CD4-positive, CD25-positive, alpha-beta regulatory T cell (primary cell): ENCODE measurements at regions not wholly inside any gene's neighbourhood (a gene's known extent, or its start where the extent isn't known, plus 50 kb on each side); places are given as distances from the start of the nearest gene placed in this dataset.
"Not testable (repeated sequence)": the region's sequence is repeated elsewhere in the genome, so short reads cannot be mapped to it uniquely, and the experiment has no call there.

Experiments used
- ATAC-seq, 2 donors: fragments of 150-1000 bp; cut with Tn5 transposase; one replicate each; pipeline ENCODE4 v1.10.0; 2021; ENCODE audit warnings: low read depth in 2 of 2, moderate number of reproducible peaks in 2 of 2, moderate library complexity in 1 of 2
- DNase-seq, 3 donors: peaks; one replicate each; pipeline versions ENCODE4 v3.0.0 to v3.0.0-alpha.2; 2012 to 2022; ENCODE audit warnings: mixed read lengths in 1 of 3
- H3K27ac ChIP-seq: one replicate; pipeline ENCODE4 v1.7.0; 2013; ENCODE audit warnings: mild to moderate bottlenecking, low read length; ENCODE audit not compliant: insufficient read depth, poor library complexity, severe bottlenecking
- H3K27me3 ChIP-seq: one replicate; pipeline ENCODE4 v1.7.0; 2013; ENCODE audit warnings: low read length; ENCODE audit not compliant: control insufficient read depth, insufficient read depth
- H3K36me3 ChIP-seq: one replicate; pipeline ENCODE4 v1.7.0; 2013; ENCODE audit warnings: mild to moderate bottlenecking, low read length, moderate library complexity; ENCODE audit not compliant: control insufficient read depth, insufficient read depth
- H3K4me1 ChIP-seq: 2 replicates; pipeline ENCODE4 v1.7.0; 2013; ENCODE audit warnings: mild to moderate bottlenecking, low read length; ENCODE audit not compliant: insufficient read depth, control insufficient read depth, poor library complexity, severe bottlenecking
- H3K4me3 ChIP-seq: one replicate; pipeline ENCODE4 v1.7.0; 2013; ENCODE audit warnings: low read depth, mild to moderate bottlenecking, low read length, moderate library complexity
- H3K9me3 ChIP-seq, 2 experiments: 1 replicate in 1 of 2; 2 replicates in 1 of 2; pipeline ENCODE4 v1.7.0; 2013; ENCODE audit warnings: low read length in 2 of 2, mild to moderate bottlenecking in 1 of 2, moderate library complexity in 1 of 2; ENCODE audit not compliant: control insufficient read depth in 2 of 2
- H3K27ac Mint-ChIP-seq, 3 donors: one replicate each; pipeline ENCODE4 v1.8.0; 2020 to 2022; ENCODE audit warnings: mild to moderate bottlenecking in 3 of 3, mixed read lengths in 3 of 3, moderate library complexity in 2 of 3
- H3K27me3 Mint-ChIP-seq: one replicate; pipeline ENCODE4 v1.8.0; 2022; ENCODE audit warnings: mild to moderate bottlenecking, mixed read lengths
- H3K36me3 Mint-ChIP-seq: one replicate; pipeline ENCODE4 v1.8.0; 2020; ENCODE audit warnings: mixed read lengths
- H3K4me1 Mint-ChIP-seq, 4 donors: one replicate each; pipeline ENCODE4 v1.8.0; 2020 to 2022; ENCODE audit warnings: mixed read lengths in 4 of 4, mild to moderate bottlenecking in 1 of 4
- H3K4me3 Mint-ChIP-seq, 4 donors: one replicate each; pipeline ENCODE4 v1.8.0; 2020 to 2022; ENCODE audit warnings: mild to moderate bottlenecking in 4 of 4, mixed read lengths in 4 of 4, moderate library complexity in 3 of 4
- H3K9me3 Mint-ChIP-seq, 7 donors: one replicate each; pipeline ENCODE4 v1.8.0; 2020 to 2022; ENCODE audit warnings: mixed read lengths in 7 of 7, mild to moderate bottlenecking in 3 of 7, moderate library complexity in 2 of 7

DNA sequence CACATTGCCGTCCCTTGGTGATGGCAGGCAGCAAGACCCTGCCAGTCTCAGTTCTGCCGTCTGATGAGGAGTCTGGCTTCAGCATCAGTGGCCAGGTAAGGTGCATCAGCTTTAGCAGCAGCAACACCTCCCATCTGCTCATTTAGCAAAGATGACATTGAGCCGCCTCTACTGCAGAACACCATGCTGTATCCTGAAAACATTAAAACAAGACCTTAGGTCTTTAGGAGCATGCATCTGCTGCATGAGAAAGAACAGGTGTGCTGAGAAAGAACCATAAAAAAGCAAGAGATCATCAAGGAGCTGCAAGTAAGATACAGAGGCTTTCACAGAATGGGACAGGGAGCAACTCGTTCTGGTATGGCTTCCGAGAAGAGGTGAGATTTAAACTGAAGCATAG is 87.5 kb downstream of the SCN11A start:
- H3K36me3 Mint-ChIP-seq, result no peaks in the 10 kb centered on the region
- Histone ChIP-seq H3K4me3 (no peak overlapping the region), H3K9me3 (no peaks in the 10 kb centered on the region), H3K27me3 (peaks cover 9% of the 10 kb centered on the region), H3K4me1 (no peaks in the 10 kb centered on the region), H3K27ac (no peak overlapping the region), H3K36me3 (no peaks in the 10 kb centered on the region)
- DNase-seq (no peak), ATAC-seq (no peak)
- no peak overlapping the region for H3K4me3 Mint-ChIP-seq
- H3K9me3 Mint-ChIP-seq, result peaks cover 0 to 4% (median 0%) of the 10 kb centered on the region in 7 donors
- H3K4me1 Mint-ChIP-seq, result peaks cover 0 to 3% (median 0%) of the 10 kb centered on the region in 4 donors
- no peaks in the 10 kb centered on the region for H3K27me3 Mint-ChIP-seq
- no peak overlapping the region for H3K27ac Mint-ChIP-seq

DNA sequence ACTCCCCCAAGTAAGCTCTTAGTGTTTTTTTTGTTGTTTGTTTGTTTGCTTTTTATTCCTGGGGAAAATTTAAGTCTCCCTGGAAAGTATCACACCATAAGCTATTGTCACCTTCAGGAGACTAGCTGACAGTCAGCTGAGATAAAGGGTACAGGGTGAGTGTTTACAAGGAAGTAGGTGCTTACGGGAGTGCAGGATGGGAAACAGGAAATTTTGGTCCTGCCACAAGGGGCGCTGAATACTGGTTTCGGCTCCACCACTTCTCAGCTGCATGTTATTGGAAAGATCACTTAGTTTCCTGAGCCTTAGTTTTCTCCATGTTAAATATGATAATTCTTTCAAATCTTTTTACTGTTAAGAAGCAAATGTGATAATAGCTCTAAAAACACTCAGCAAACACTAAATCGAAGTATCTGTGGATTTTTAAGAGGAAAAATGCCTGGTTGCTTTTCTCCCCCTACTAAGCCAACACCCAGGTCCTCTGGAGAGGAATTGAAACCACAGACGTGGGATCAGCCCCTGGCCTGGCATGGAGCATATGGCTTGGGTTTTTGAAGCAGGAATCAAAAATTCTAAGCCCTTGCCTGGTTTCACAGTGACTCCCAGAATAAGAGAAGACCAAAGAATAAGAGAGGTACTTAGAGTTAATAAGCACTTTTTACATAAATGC is 90.7 kb downstream of the SCN11A start:
- Mint-ChIP-seq H3K4me3 (no peak overlapping the region), H3K36me3 (no peaks in the 10 kb centered on the region), H3K9me3 (peaks cover 0 to 2% (median 0%) of the 10 kb centered on the region in 7 donors), H3K27ac (peak overlapping the region in 1 of 3 donors; percentile 25), H3K27me3 (no peaks in the 10 kb centered on the region), H3K4me1 (peaks cover 0 to 3% (median 0%) of the 10 kb centered on the region in 4 donors)
- H3K9me3 ChIP-seq, result no peaks in the 10 kb centered on the region
- ATAC-seq, result no peak
- no peak overlapping the region for H3K4me3 ChIP-seq
- no peaks in the 10 kb centered on the region for H3K36me3 ChIP-seq
- H3K27ac ChIP-seq, result no peak overlapping the region
- peak in 1 of 3 donors; percentile 34 for DNase-seq
- H3K27me3 ChIP-seq, result peaks cover 5% of the 10 kb centered on the region
- no peaks in the 10 kb centered on the region for H3K4me1 ChIP-seq

DNA sequence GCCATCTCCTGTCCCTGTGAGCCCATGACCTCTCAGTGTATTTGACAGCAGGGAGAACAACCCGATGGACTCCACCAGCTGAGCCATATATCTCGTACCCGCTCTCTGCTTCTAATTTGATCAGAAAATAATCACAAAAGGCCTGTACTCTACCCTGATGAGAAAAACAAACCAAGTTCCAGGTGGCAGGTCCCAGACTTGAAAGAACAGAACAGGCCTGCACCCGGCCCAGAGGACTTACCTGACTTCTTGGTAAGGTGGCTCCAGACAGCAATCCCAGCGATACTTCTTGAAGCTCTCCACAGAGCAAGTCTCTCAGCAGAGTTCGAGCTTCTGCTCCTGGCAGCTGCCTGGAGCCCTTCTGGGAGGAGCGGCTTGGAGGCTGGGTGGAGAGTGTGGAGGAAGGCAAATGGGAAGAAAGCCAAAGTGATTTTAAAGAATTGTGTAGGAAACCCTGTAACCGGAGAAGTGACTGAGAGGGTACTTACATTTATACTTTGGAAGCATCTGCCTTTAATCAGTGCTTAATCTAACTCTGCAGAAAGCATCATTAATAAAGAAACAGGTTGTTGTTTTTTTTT is 91.6 kb downstream of the SCN11A start:
- no peak for DNase-seq
- no peak for ATAC-seq
- Mint-ChIP-seq H3K4me1 (peaks cover 0 to 3% (median 0%) of the 10 kb centered on the region in 4 donors), H3K27ac (no peak overlapping the region), H3K27me3 (no peaks in the 10 kb centered on the region), H3K4me3 (no peak overlapping the region), H3K9me3 (peaks cover 0 to 2% (median 0%) of the 10 kb centered on the region in 7 donors), H3K36me3 (no peaks in the 10 kb centered on the region)
- no peak overlapping the region for H3K4me3 ChIP-seq
- H3K4me1 ChIP-seq, result no peaks in the 10 kb centered on the region
- H3K9me3 ChIP-seq, result no peaks in the 10 kb centered on the region
- no peak overlapping the region for H3K27ac ChIP-seq
- peaks cover 2% of the 10 kb centered on the region for H3K27me3 ChIP-seq
- no peaks in the 10 kb centered on the region for H3K36me3 ChIP-seq

DNA sequence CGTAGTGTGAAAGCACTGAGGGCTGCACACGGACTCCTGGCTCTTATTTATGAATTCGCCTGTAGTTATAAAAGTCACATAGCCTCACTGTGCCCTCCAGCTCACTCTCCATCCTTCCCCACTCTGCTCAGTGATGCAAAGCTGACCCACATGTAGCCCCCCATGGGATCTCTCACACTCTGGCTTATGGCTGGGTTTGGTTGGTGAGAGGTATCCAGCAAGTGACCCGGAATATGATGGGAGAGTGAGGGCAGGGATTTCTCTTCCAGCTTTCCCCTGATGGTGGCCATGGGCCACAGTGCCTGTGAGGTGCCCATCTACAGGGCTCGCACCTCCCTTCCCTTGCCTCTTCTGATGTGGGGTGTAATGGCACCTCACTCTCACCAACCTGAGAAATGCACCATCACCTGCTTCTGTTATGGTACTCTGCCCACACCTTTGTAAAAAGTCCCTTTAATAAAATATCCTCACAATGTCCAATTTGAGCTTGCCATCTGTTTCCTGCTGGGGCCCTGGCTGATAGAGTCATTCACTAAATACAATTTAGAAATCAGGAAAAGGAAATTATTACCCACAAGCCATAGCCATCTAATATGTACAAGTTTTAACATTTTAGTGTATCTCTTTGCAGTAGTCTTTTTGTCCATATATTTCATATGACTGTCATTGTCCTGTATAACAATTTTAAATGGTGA is 93.6 kb downstream of the SCN11A start:
- Mint-ChIP-seq H3K4me3 (no peak overlapping the region), H3K4me1 (peaks cover 0 to 3% (median 0%) of the 10 kb centered on the region in 4 donors), H3K36me3 (no peaks in the 10 kb centered on the region), H3K27ac (no peak overlapping the region), H3K9me3 (no peaks in the 10 kb centered on the region), H3K27me3 (no peaks in the 10 kb centered on the region)
- no peaks in the 10 kb centered on the region for H3K36me3 ChIP-seq
- no peak for ATAC-seq
- H3K4me1 ChIP-seq, result no peaks in the 10 kb centered on the region
- H3K27ac ChIP-seq, result no peak overlapping the region
- no peaks in the 10 kb centered on the region for H3K27me3 ChIP-seq
- H3K9me3 ChIP-seq, result no peaks in the 10 kb centered on the region
- DNase-seq, result no peak
- H3K4me3 ChIP-seq, result no peak overlapping the region

DNA sequence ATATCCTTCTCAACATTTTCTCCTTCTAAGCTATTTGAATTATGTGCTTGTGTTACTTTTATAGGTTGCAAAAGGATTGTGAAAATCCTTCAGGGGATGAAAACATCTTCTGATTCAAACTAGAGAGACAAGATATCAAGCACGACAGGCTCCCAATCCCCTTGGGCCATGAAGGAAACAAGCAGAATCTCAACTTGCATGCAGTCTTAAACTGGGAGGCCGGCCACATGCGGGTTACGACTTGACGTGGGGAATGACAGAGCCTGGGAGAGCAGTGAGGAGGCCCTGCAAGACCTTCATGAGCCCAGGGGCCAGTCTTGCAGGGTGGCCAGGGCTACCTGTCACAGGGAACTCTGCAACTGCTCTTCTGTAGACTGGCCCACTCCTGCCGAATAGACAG is 94.4 kb downstream of the SCN11A start:
- no peaks in the 10 kb centered on the region for H3K9me3 ChIP-seq
- Mint-ChIP-seq H3K4me1 (peaks cover 0 to 3% (median 0%) of the 10 kb centered on the region in 4 donors), H3K4me3 (no peak overlapping the region), H3K36me3 (no peaks in the 10 kb centered on the region), H3K27ac (no peak overlapping the region), H3K9me3 (no peaks in the 10 kb centered on the region), H3K27me3 (peaks cover 4% of the 10 kb centered on the region)
- DNase-seq (no peak), ATAC-seq (no peak)
- H3K36me3 ChIP-seq, result no peaks in the 10 kb centered on the region
- H3K4me3 ChIP-seq, result no peak overlapping the region
- H3K27ac ChIP-seq, result no peak overlapping the region
- peaks cover 3% of the 10 kb centered on the region for H3K27me3 ChIP-seq
- no peaks in the 10 kb centered on the region for H3K4me1 ChIP-seq

DNA sequence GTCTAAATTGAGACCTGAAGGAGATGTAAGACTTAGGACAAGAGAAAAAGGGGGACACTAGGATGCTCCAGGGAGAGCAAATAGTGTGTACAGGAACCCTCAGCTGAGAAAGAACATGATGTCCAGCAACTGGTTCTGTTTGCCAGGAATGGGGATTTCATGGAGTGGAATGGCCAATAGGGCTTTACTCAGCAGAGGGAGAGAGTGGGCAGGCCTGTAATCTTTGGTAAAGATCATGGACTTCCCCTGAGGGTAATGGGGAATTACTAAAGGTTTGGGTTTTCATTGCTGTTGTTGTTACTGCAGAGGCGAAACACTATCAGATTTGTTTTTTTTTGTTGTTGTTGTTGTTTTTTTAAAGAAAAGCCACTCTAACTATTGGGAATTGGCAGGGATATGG is 99.0 kb downstream of the SCN11A start:
- H3K27me3 ChIP-seq, result peaks cover 4% of the 10 kb centered on the region
- Mint-ChIP-seq H3K36me3 (no peaks in the 10 kb centered on the region), H3K4me3 (no peak overlapping the region), H3K27me3 (peaks cover 10% of the 10 kb centered on the region), H3K27ac (no peak overlapping the region), H3K9me3 (peaks cover 0 to 1% (median 0%) of the 10 kb centered on the region in 7 donors), H3K4me1 (no peaks in the 10 kb centered on the region)
- no peak overlapping the region for H3K27ac ChIP-seq
- no peaks in the 10 kb centered on the region for H3K9me3 ChIP-seq
- no peaks in the 10 kb centered on the region for H3K4me1 ChIP-seq
- DNase-seq (no peak), ATAC-seq (no peak)
- H3K36me3 ChIP-seq, result no peaks in the 10 kb centered on the region
- H3K4me3 ChIP-seq, result no peak overlapping the region

DNA sequence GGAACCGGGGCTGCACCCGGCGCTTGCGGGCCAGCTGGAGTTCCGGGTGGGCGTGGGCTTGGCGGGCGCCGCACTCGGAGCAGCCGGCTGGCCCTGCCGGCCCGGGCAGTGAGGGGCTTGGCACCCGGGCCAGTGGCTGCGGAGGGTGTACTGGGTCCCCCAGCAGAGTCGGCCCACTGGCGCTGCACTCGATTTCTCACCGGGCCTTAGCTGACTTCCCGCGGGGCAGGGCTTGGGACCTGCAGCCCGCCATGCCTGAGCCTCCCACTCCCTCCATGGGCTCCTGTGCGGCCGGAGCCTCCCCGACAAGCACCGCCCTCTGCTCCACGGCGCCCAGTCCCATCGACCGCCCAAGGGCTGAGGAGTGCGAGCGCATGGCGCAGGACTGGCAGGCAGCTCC is 100.6 kb downstream of the SCN11A start:
- H3K27ac Mint-ChIP-seq, H3K27me3 ChIP-seq, ATAC-seq, DNase-seq, H3K36me3 ChIP-seq, H3K4me1 ChIP-seq, H3K4me3 ChIP-seq, H3K4me1 Mint-ChIP-seq, H3K27ac ChIP-seq, H3K9me3 ChIP-seq, H3K9me3 Mint-ChIP-seq, H3K4me3 Mint-ChIP-seq, H3K36me3 Mint-ChIP-seq: not testable (repeated sequence)
- peaks cover 10% of the 10 kb centered on the region for H3K27me3 Mint-ChIP-seq
